ENCODE measurements at regions not wholly inside any gene's neighbourhood (a gene's known extent, or its start where the extent isn't known, plus 50 kb on each side); places are given as distances from the start of the nearest gene placed in this dataset.
"Not testable (repeated sequence)": the region's sequence is repeated elsewhere in the genome, so short reads cannot be mapped to it uniquely, and the experiment has no call there.

DNA sequence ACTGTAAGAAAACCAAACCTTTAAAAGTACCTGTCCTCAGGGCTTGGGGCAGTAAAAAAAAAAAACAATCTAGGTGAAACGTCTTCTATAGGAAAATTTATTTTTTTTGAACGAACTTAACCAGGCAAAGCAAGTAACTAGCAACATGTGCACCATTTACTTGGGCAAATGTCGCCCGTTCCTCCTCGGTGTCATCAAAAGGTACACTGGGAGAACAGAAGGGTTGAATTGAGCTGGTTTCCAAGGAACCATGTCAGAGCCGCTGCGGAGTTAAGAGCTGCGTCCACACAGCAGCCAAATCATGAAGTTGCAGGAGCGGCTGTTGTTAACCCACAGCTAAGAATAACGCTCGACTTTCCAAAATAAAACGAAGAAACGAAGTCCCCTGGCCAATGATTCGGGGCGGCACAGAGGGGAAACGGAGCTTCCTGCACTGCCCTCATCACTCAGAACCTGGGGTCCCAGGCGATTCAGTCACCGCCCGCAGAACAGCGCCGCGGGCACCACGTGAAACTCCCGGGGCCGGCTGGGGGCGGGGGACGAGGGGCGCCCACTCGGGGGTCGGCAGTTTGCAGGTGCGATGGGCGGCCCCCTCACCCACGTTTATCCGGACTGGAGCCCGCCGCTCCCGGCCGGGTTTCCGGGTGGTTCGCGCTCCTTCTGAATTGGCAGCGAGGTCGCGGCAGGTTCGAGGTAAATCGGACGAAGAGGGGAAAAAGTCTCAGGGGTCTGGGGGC is 53.6 kb upstream of the PLGLB1 start:
- DNase-seq (ENCODE audit: low read depth, low spot score), result not testable (repeated sequence)

- not testable (repeated sequence) for DNase-seq (ENCODE audit: low read depth, low spot score)
Observed at GRCh38 chr2:87075791-87076252, 54.2 kb upstream of the PLGLB1 start.

DNA sequence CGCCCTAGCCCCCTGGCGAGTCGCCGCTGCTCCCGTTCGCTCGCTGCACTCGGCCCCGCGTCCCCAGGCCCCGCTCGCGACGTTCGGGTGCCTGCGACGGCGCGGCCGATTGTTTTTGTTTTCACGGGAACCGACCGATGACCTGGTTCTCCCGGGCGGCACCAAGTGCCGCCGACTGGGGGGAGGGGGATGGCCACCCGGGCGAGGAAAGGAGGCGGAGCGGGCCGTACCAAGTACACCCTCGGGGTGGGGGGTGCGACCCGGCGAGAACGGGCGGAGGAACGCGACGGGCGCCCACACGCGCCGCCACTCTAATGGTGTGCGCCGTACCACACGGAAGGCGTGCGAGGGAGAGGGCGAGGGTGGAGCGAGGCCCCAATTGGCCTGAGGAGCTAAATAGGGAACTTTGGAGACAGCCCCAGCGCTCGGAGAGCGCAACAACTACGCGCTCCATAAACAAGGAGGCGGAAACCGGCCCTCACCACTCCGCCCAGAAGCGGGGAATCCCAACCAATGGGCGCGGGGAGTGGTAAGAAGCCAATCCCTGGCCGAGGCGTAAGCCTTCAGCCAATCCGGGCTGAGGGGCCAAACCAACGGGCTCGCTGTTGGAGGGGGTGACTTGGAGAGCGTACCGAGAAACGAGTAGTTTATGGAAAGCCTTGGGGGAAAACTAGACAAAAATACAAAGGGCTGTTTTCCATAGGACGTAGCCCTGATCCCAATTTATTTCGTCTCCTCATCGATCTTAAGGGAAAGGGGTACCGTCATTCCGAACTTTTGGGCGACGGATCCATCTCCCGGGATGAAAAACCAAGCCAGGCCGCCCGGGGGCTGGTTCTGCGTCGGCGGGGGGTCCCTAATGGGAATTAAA is 54.8 kb upstream of the PLGLB1 start:
- DNase-seq (ENCODE audit: low read depth, low spot score), result peak; percentile 43

- DNase-seq (ENCODE audit: low read depth, low spot score), result not testable (repeated sequence)
Observed at GRCh38 chr2:87077124-87077446, 55.4 kb upstream of the PLGLB1 start.

- DNase-seq (ENCODE audit: low read depth, low spot score), result not testable (repeated sequence)
Observed at GRCh38 chr2:87081727-87082126, 60.1 kb upstream of the PLGLB1 start.

- DNase-seq (ENCODE audit: low read depth, low spot score), result not testable (repeated sequence)
Observed at GRCh38 chr2:87088079-87088478, 66.4 kb upstream of the PLGLB1 start.

- not testable (repeated sequence) for DNase-seq (ENCODE audit: low read depth, low spot score)
Observed at GRCh38 chr2:87089401-87089800, 67.8 kb upstream of the PLGLB1 start.

GRCh38 chr2:87093252-87093651 is 71.6 kb upstream of the PLGLB1 start:
- DNase-seq (ENCODE audit: low read depth, low spot score), result not testable (repeated sequence)

GRCh38 chr2:87093937-87094529 is 72.4 kb upstream of the PLGLB1 start:
- DNase-seq (ENCODE audit: low read depth, low spot score), result not testable (repeated sequence)

GRCh38 chr2:87095804-87096203 is 74.2 kb upstream of the PLGLB1 start:
- DNase-seq (ENCODE audit: low read depth, low spot score), result not testable (repeated sequence)

GRCh38 chr2:87128761-87129553 is 107.3 kb upstream of the PLGLB1 start:
- not testable (repeated sequence) for DNase-seq (ENCODE audit: low read depth, low spot score)

DNA sequence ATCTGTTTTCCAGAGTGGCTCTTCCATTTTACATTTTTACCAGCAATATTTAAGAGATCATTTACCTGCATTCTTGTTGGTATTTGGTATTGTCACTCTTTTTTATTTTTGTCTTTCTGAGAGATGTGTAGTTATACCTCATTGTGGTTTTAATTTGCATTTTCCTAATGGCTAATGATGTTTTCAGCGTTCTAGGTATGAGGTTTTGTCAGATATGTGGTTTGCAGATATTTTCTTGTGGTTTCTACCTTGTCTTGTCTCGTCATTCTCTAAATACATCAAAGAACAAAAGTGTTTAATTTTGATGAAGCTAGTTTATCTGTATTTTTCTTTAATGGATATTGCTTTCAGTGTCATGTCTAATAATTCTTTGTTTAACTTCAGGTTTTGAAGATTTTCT is 110.9 kb upstream of the PLGLB1 start:
- DNase-seq (ENCODE audit: low read depth, low spot score), result not testable (repeated sequence)

GRCh38 chr2:87151835-87152493 is 130.3 kb upstream of the PLGLB1 start:
- DNase-seq (ENCODE audit: low read depth, low spot score), result not testable (repeated sequence)

GRCh38 chr2:87174454-87174853 is 152.8 kb upstream of the PLGLB1 start:
- DNase-seq (ENCODE audit: low read depth, low spot score), result not testable (repeated sequence)

DNA sequence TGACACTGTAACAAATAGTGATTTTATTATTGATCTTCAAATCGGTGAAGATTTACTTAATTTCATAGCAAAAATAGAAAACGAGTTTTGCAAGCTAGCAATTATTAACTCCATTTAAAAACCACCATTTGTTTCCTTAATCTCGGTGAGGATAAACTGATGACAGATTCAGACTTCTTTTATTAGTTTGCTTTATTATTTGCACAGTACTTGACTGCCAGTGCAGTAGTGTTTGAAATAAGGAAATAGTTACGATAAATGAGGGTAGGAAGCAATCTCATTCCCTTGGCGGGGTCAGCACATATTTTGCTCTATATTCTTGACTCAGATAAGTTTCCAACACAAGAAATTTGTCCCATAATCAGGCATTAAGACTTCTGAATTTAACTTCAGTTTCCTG is 161.7 kb upstream of the PLGLB1 start:
- not testable (repeated sequence) for DNase-seq (ENCODE audit: low read depth, low spot score)

DNA sequence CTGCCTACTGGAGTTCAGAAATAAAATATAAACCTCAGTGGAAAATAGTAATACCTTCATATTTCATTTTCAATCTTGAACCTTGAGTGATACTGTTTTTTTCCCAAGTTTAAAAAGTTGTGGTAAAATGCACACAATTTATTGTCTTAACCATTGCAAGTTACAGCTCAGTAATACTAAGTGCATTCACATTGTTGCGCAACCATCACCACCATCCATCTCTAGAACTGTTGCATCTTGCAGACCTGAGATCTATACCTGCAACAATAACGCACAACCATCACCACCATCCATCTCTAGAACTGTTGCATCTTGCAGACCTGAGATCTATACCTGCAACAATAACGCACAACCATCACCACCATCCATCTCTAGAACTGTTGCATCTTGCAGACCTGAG is 162.6 kb upstream of the PLGLB1 start:
- DNase-seq (ENCODE audit: low read depth, low spot score), result not testable (repeated sequence)

- not testable (repeated sequence) for DNase-seq (ENCODE audit: low read depth, low spot score)
Observed at GRCh38 chr2:87189214-87189613, 167.6 kb upstream of the PLGLB1 start.

- DNase-seq (ENCODE audit: low read depth, low spot score), result not testable (repeated sequence)
Observed at GRCh38 chr2:87193336-87193735, 171.7 kb upstream of the PLGLB1 start.

DNA sequence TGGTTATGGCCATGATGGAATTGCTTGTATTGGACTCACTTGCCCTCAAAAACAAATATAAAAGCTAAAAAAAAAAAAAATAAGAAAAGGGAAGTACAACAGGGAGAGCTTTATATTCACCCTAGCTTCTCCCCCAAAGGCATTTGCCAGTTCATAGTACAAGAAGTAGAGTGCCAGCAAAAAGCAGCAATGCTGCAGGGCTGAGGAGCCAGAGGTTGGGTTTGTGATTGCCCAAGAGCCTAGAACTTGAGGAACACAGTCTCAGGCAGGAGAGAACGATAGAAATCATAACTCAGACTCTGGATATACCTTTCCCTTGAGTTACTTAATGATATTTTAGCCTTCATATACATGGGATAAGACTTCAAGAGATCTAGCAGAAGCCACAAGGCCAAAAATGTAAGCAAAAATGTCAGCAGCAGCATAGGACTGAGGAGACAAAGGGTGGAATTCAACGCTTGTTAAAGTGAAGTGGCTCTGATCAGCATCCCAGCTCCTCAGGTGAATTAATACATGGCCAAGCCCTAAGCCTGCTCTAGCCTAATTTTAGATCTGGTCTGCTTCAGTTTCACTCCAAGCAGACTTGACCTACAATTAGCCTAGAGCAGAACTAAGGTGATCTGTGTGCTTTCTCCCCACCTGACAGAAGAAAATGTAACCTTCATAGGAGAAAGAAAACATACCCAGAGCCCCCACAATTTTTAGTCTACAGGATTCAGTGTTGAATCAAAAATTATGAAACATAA is 172.8 kb upstream of the PLGLB1 start:
- not testable (repeated sequence) for DNase-seq (ENCODE audit: low read depth, low spot score)
